M059J (cell line): ENCODE measurements at regions not wholly inside any gene's neighbourhood (a gene's known extent, or its start where the extent isn't known, plus 50 kb on each side); places are given as distances from the start of the nearest gene placed in this dataset.
"Not testable (repeated sequence)": the region's sequence is repeated elsewhere in the genome, so short reads cannot be mapped to it uniquely, and the experiment has no call there.

Experiments used
- DNase-seq: peaks from one replicate; pipeline ENCODE4 v3.0.0-alpha.2; 2012; ENCODE audit warnings: low read depth

- no peak for DNase-seq
Measured at GRCh38 chr11:71182791-71183677, 69.3 kb downstream of the SHANK2 start.

- DNase-seq = no peak
Measured at GRCh38 chr11:71181566-71181965, 70.8 kb downstream of the SHANK2 start.

- DNase-seq = no peak
Measured at GRCh38 chr11:71180694-71181470, 71.5 kb downstream of the SHANK2 start.

- no peak for DNase-seq
Measured at GRCh38 chr11:71179877-71180605, 72.3 kb downstream of the SHANK2 start.

GRCh38 chr11:71178076-71178475 is 74.3 kb downstream of the SHANK2 start:
- no peak for DNase-seq

GRCh38 chr11:71176812-71177211 is 75.6 kb downstream of the SHANK2 start:
- no peak for DNase-seq

- DNase-seq = no peak
Measured at GRCh38 chr11:71173709-71174108, 78.7 kb downstream of the SHANK2 start.

GRCh38 chr11:71172680-71173079 is 79.7 kb downstream of the SHANK2 start:
- no peak for DNase-seq

- no peak for DNase-seq
Measured at GRCh38 chr11:71171576-71171975, 80.8 kb downstream of the SHANK2 start.

GRCh38 chr11:71170624-71171423 is 81.6 kb downstream of the SHANK2 start:
- no peak for DNase-seq

GRCh38 chr11:71169313-71169712 is 83.1 kb downstream of the SHANK2 start:
- DNase-seq = no peak

GRCh38 chr11:71167814-71168213 is 84.6 kb downstream of the SHANK2 start:
- not testable (repeated sequence) for DNase-seq

- no peak for DNase-seq
Measured at GRCh38 chr11:71165771-71166170, 86.6 kb downstream of the SHANK2 start.

- DNase-seq = no peak
Measured at GRCh38 chr11:71164621-71165020, 87.8 kb downstream of the SHANK2 start.

- no peak for DNase-seq
Measured at GRCh38 chr11:71164186-71164585, 88.2 kb downstream of the SHANK2 start.

- no peak for DNase-seq
Measured at GRCh38 chr11:71163371-71163770, 89.0 kb downstream of the SHANK2 start.

GRCh38 chr11:71158936-71159335 is 93.4 kb downstream of the SHANK2 start:
- DNase-seq = no peak

GRCh38 chr11:71157676-71158075 is 94.7 kb downstream of the SHANK2 start:
- not testable (repeated sequence) for DNase-seq

GRCh38 chr11:71156301-71156700 is 96.1 kb downstream of the SHANK2 start:
- DNase-seq = no peak

- DNase-seq = no peak
Measured at GRCh38 chr11:71155846-71156245, 96.5 kb downstream of the SHANK2 start.

GRCh38 chr11:71154261-71154805 is 98.0 kb downstream of the SHANK2 start:
- no peak for DNase-seq
